AG09309 (cell line): ENCODE measurements at regions not wholly inside any gene's neighbourhood (a gene's known extent, or its start where the extent isn't known, plus 50 kb on each side); places are given as distances from the start of the nearest gene placed in this dataset.
"Not testable (repeated sequence)": the region's sequence is repeated elsewhere in the genome, so short reads cannot be mapped to it uniquely, and the experiment has no call there.

Source experiments
- DNase-seq: peaks from one replicate; pipeline ENCODE4 v3.0.0-alpha.2; 2010; ENCODE audit warnings: low read depth
- H3K4me3 ChIP-seq: 2 replicates; pipeline ENCODE4 v1.5.1; 2011; ENCODE audit warnings: mild to moderate bottlenecking, low read depth, low read length, moderate library complexity; ENCODE audit not compliant: control insufficient read depth
- CTCF ChIP-seq: IDR thresholded peaks from 2 replicates; pipeline ENCODE4 v1.5.1; 2011; ENCODE audit warnings: mild to moderate bottlenecking, low read depth, low read length, inconsistent platforms; ENCODE audit not compliant: insufficient read depth, control insufficient read depth; ENCODE audit errors: missing control alignments

GRCh38 chr21:14889080-14889810, 175.6 kb downstream of the NRIP1 start:
- no peak overlapping the region for H3K4me3 ChIP-seq
- DNase-seq, result no peak
- TF ChIP-seq CTCF, result no peak

GRCh38 chr21:14888202-14888601, 176.6 kb downstream of the NRIP1 start:
- no peak for DNase-seq
- no peak for TF ChIP-seq CTCF
- H3K4me3 ChIP-seq, result no peak overlapping the region

- TF ChIP-seq CTCF, result no peak
- no peak overlapping the region for H3K4me3 ChIP-seq
- no peak for DNase-seq
Observed at GRCh38 chr21:14886001-14886400, 178.8 kb downstream of the NRIP1 start.

GRCh38 chr21:14883351-14883750, 181.4 kb downstream of the NRIP1 start:
- H3K4me3 ChIP-seq, result no peak overlapping the region
- no peak for DNase-seq
- TF ChIP-seq CTCF, result no peak

- not testable (repeated sequence) for H3K4me3 ChIP-seq, DNase-seq
Observed at GRCh38 chr21:14882545-14882944, 182.3 kb downstream of the NRIP1 start.

- no peak for TF ChIP-seq CTCF
- no peak for DNase-seq
- H3K4me3 ChIP-seq, result no peak overlapping the region
Observed at GRCh38 chr21:14881863-14882499, 182.8 kb downstream of the NRIP1 start.

GRCh38 chr21:14880922-14881321, 183.9 kb downstream of the NRIP1 start:
- DNase-seq, result peak; percentile 64
- H3K4me3 ChIP-seq, result no peak overlapping the region
- TF ChIP-seq CTCF, result no peak
